ENCODE measurements at regions not wholly inside any gene's neighbourhood (a gene's known extent, or its start where the extent isn't known, plus 50 kb on each side); places are given as distances from the start of the nearest gene placed in this dataset.

DNA sequence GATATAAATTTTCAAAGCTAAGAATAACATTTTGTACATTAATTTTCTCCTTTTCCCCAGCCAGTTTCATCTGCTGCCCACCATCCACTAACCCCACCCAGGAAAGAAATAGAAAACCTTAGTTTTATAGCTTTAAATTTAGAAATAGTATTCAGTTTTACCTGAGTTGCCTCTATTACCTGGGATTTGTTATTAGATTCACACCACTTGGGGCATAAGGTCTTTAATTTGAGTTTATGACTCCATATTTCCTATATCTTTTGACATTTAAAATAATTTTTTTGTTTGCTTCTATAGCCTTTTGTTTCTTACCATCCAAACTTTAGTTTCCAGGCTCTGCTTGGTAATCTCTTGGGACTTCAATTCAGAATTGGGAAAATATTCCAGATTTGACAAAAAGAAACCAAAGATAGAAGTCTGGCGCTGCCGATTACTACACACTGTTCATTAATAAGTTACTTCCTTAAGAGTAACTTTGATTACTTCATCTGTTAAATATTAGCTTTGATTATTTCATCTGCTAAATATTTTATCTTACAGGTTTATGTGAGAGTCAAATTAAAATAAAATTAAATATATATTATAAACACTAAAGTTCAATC is 485.5 kb upstream of the FOXG1 start:
- Histone ChIP-seq H3K4me3 (ENCODE audit: control insufficient read depth in 2 of 3, extremely low read depth in 1 of 3, insufficient read depth in 2 of 3, low read depth in 1 of 3, low read length in 3 of 3) (no peak overlapping the region), H3K36me3 (ENCODE audit: control insufficient read depth in 2 of 2, extremely low read depth in 1 of 2, insufficient read depth in 2 of 2, low read length in 2 of 2) (no peaks in the 10 kb centered on the region), H3K9ac (ENCODE audit: control insufficient read depth, extremely low read depth, insufficient read depth, low read length) (no peak overlapping the region), H3K27ac (ENCODE audit: control insufficient read depth, insufficient read depth, low read length) (no peak overlapping the region), H4K20me1 (ENCODE audit: control insufficient read depth, extremely low read depth, insufficient read depth, low read length) (no peaks in the 10 kb centered on the region), H3K9me3 (ENCODE audit: control insufficient read depth, low read depth, low read length) (no peaks in the 10 kb centered on the region), H3K9me1 (ENCODE audit: control insufficient read depth, extremely low read depth, insufficient read depth, low read length) (no peaks in the 10 kb centered on the region), H3K4me1 (ENCODE audit: control insufficient read depth, extremely low read depth, insufficient read depth, low read length) (no peaks in the 10 kb centered on the region), H3K4me2 (ENCODE audit: control insufficient read depth, extremely low read depth, insufficient read depth, low read depth, low read length) (no peak overlapping the region), H3K27me3 (ENCODE audit: control insufficient read depth, extremely low read depth, insufficient read depth, low read length) (no peaks in the 10 kb centered on the region), H3K79me2 (ENCODE audit: control insufficient read depth, insufficient read depth, low read length) (no peaks in the 10 kb centered on the region), H2AFZ (ENCODE audit: control insufficient read depth, low read length) (no peak overlapping the region)
- FAIRE-seq (no peak), DNase-seq (ENCODE audit: low read depth, low spot score) (no peak)
- dilution Hi-C loops (cut with MboI; ENCODE audit: extremely low pct_ligation_motif_present, low sequenced_read_pairs), result no loop called here
- TF ChIP-seq EZH2 (IDR thresholded peaks at IDR 0.05; ENCODE audit: low read length), result no peak
- TF ChIP-seq, protein P1, sequence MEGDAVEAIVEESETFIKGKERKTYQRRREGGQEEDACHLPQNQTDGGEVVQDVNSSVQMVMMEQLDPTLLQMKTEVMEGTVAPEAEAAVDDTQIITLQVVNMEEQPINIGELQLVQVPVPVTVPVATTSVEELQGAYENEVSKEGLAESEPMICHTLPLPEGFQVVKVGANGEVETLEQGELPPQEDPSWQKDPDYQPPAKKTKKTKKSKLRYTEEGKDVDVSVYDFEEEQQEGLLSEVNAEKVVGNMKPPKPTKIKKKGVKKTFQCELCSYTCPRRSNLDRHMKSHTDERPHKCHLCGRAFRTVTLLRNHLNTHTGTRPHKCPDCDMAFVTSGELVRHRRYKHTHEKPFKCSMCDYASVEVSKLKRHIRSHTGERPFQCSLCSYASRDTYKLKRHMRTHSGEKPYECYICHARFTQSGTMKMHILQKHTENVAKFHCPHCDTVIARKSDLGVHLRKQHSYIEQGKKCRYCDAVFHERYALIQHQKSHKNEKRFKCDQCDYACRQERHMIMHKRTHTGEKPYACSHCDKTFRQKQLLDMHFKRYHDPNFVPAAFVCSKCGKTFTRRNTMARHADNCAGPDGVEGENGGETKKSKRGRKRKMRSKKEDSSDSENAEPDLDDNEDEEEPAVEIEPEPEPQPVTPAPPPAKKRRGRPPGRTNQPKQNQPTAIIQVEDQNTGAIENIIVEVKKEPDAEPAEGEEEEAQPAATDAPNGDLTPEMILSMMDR (optimal IDR thresholded peaks at IDR 0.05 in 1 of 3, IDR thresholded peaks at IDR 0.05 in 1 of 3, conservative IDR thresholded peaks at IDR 0.05 in 1 of 3; ENCODE audit: extremely low read depth in 1 of 3, insufficient read depth in 2 of 3, low read length in 3 of 3), result no peak

DNA sequence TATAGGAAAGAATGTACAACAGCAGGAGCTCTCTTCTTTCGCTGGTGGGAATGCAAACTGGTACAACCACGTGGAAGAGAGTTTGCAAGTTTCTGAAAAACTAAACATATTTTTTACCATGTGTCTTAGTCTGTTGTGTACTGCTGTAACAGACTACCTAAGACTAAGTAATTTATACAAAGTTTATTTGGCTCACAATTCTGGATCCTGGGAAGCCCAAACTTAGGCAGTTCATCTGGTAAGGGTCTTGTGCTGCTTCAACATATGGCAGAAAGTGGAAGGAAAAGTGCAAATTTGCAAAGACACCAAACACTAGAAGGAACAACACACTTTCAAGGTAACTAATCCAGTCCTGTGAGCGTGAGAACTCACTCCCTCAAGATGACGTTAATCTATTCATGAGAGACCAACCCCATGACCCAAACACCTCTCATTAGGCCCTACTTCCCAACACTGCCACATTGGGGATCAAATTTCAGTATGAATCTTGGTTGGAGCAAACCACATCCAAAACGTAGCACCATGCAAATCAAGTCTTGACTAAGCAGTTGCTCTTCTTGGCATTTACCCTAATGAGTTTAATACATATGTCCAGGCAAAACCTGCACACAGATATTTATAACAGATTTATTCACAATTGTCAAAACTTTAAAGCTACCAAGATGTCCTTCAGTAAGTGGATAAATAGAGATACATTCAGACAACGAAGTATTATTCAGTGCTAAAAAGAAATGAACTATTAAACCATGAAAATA is 481.9 kb upstream of the FOXG1 start:
- H3K36me3 ChIP-seq (ENCODE audit: control insufficient read depth in 2 of 2, extremely low read depth in 1 of 2, insufficient read depth in 2 of 2, low read length in 2 of 2), result no peaks in the 10 kb centered on the region
- no peaks in the 10 kb centered on the region for H3K79me2 ChIP-seq (ENCODE audit: control insufficient read depth, insufficient read depth, low read length)
- H3K9ac ChIP-seq (ENCODE audit: control insufficient read depth, extremely low read depth, insufficient read depth, low read length), result no peak overlapping the region
- no peaks in the 10 kb centered on the region for H3K9me1 ChIP-seq (ENCODE audit: control insufficient read depth, extremely low read depth, insufficient read depth, low read length)
- DNase-seq (ENCODE audit: low read depth, low spot score) (no peak), FAIRE-seq (no peak)
- H3K4me3 ChIP-seq (ENCODE audit: control insufficient read depth in 2 of 3, extremely low read depth in 1 of 3, insufficient read depth in 2 of 3, low read depth in 1 of 3, low read length in 3 of 3), result no peak overlapping the region
- TF ChIP-seq EZH2 (IDR thresholded peaks at IDR 0.05; ENCODE audit: low read length), result no peak
- TF ChIP-seq, protein P1 (optimal IDR thresholded peaks at IDR 0.05 in 1 of 3, IDR thresholded peaks at IDR 0.05 in 1 of 3, conservative IDR thresholded peaks at IDR 0.05 in 1 of 3; ENCODE audit: extremely low read depth in 1 of 3, insufficient read depth in 2 of 3, low read length in 3 of 3), result no peak
- H3K4me2 ChIP-seq (ENCODE audit: control insufficient read depth, extremely low read depth, insufficient read depth, low read depth, low read length), result no peak overlapping the region
- H3K9me3 ChIP-seq (ENCODE audit: control insufficient read depth, low read depth, low read length), result no peaks in the 10 kb centered on the region
- H3K27me3 ChIP-seq (ENCODE audit: control insufficient read depth, extremely low read depth, insufficient read depth, low read length), result no peaks in the 10 kb centered on the region
- dilution Hi-C loops (cut with MboI; ENCODE audit: extremely low pct_ligation_motif_present, low sequenced_read_pairs), result no loop called here
- H3K4me1 ChIP-seq (ENCODE audit: control insufficient read depth, extremely low read depth, insufficient read depth, low read length), result no peaks in the 10 kb centered on the region
- no peak overlapping the region for H3K27ac ChIP-seq (ENCODE audit: control insufficient read depth, insufficient read depth, low read length)
- H4K20me1 ChIP-seq (ENCODE audit: control insufficient read depth, extremely low read depth, insufficient read depth, low read length), result no peaks in the 10 kb centered on the region
- H2AFZ ChIP-seq (ENCODE audit: control insufficient read depth, low read length), result no peak overlapping the region

Data from keratinocyte (primary cell).